ENCODE measurements at regions not wholly inside any gene's neighbourhood (a gene's known extent, or its start where the extent isn't known, plus 50 kb on each side); places are given as distances from the start of the nearest gene placed in this dataset.
"Not testable (repeated sequence)": the region's sequence is repeated elsewhere in the genome, so short reads cannot be mapped to it uniquely, and the experiment has no call there.

DNA sequence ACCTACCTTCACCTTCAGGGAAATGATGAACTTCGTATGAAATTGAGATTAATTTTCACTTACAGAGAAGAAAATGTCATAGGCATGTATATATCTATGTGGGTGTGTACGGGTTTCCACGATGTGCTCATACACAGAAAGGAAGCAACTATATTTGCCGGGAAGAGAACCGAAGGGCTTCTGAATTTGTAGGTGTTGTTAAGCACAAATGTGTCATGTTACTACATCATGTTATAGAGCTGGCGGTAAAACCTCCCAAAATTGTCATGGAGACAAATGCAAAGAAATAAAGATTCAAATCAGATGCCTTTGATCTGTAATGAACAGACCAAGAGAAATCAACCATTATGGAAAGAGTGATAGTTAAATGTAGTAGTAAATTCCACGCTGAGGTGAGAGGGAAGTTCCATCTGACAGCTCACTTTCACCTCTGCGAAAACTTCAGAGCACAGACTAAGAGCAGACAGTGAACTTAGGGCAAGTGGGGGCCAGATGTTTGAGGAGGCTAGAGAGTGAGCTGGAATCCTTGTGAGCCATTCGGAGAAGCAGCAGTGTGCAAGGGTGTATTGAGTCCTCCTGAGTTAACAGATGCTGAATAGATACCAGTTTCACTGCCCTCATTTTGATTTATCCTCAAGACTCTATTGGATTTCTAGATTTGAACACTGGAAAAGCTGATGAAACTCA, 106.7 kb downstream of the OR4M2 start:
- H3K27me3 ChIP-seq (ENCODE audit: control insufficient read depth, insufficient read depth, low read length); intact Hi-C loops (cut with DNase I); H3K36me3 ChIP-seq (ENCODE audit: control insufficient read depth in 2 of 3, insufficient read depth in 3 of 3, low read length in 3 of 3); DNase-seq; FAIRE-seq; H3K9ac ChIP-seq (ENCODE audit: low read length in 3 of 3); H3K4me3 ChIP-seq (ENCODE audit: low read length in 3 of 3); H3K27ac ChIP-seq (ENCODE audit: low read depth in 2 of 2, low read length in 2 of 2); H3K9me3 ChIP-seq (ENCODE audit: control insufficient read depth in 2 of 3, insufficient read depth in 1 of 3, low read length in 3 of 3); H3K4me1 ChIP-seq (ENCODE audit: control insufficient read depth in 2 of 3, insufficient read depth in 2 of 3, low read depth in 1 of 3, low read length in 3 of 3): not testable (repeated sequence)

DNA sequence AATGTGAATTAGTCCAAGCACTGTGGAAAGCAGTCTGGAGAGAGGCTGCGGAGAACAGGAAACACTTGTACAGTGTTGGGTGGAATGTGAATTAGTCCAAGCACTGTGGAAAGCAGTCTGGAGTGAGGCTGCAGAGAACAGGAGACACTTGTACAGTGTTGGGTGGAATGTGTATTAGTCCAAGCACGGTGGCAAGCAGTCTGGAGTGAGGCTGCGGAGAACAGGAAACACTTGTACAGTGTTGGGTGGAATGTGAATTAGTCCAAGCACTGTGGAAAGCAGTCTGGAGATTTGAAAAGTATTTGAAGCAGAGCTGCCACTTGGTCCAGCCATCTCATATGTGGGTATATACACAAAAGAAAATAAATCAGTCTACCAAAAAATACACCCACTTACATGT, 111.5 kb downstream of the OR4M2 start:
- H3K9me3 ChIP-seq (ENCODE audit: control insufficient read depth in 2 of 3, insufficient read depth in 1 of 3, low read length in 3 of 3); H3K4me1 ChIP-seq (ENCODE audit: control insufficient read depth in 2 of 3, insufficient read depth in 2 of 3, low read depth in 1 of 3, low read length in 3 of 3); H3K9ac ChIP-seq (ENCODE audit: low read length in 3 of 3); H3K27me3 ChIP-seq (ENCODE audit: control insufficient read depth, insufficient read depth, low read length); DNase-seq; H3K27ac ChIP-seq (ENCODE audit: low read depth in 2 of 2, low read length in 2 of 2); H3K4me3 ChIP-seq (ENCODE audit: low read length in 3 of 3); intact Hi-C loops (cut with DNase I); FAIRE-seq; H3K36me3 ChIP-seq (ENCODE audit: control insufficient read depth in 2 of 3, insufficient read depth in 3 of 3, low read length in 3 of 3): not testable (repeated sequence)

DNA sequence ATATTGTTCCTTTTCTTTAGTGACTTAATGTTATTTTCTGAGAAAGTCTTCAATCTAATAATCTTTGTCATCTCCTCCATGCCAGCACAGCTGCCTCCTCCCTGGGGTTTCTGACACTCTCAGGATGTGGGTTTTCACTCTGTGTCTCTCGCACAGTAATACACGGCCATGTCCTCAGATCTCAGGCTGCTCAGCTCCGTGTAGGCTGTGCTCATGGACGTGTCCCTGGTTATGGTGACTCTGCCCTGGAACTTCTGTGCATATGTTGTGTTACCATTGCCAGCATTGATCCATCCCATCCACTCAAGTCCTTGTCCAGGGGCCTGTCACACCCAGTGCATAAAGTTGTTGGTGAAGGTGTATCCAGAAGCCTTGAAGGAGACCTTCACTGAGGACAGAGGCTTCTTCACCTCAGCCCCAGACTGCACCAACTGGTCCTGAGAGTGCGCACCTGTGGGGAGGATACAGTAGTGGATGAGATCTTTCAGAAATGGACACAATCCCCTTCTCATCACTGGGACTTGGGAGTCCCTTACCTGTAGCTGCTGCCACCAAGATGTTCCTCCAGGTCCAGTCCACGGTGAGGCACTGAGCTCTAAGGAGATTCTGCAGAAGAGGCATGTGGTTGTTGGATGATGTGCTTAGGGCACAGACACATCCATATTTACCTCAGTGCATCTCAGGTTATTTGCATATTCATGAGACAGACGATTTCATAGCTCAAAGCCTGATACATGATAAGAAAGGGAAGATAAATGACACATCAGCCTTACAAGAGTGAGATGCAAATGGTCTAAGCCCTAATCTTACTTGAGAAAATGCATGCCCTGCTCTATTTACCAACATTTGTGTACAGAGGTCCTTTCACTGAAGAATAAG, 114.7 kb downstream of the OR4M2 start:
- H3K36me3 ChIP-seq (ENCODE audit: control insufficient read depth in 2 of 3, insufficient read depth in 3 of 3, low read length in 3 of 3); H3K4me3 ChIP-seq (ENCODE audit: low read length in 3 of 3); H3K27me3 ChIP-seq (ENCODE audit: control insufficient read depth, insufficient read depth, low read length); H3K9me3 ChIP-seq (ENCODE audit: control insufficient read depth in 2 of 3, insufficient read depth in 1 of 3, low read length in 3 of 3); intact Hi-C loops (cut with DNase I); H3K4me1 ChIP-seq (ENCODE audit: control insufficient read depth in 2 of 3, insufficient read depth in 2 of 3, low read depth in 1 of 3, low read length in 3 of 3); FAIRE-seq; H3K27ac ChIP-seq (ENCODE audit: low read depth in 2 of 2, low read length in 2 of 2); H3K9ac ChIP-seq (ENCODE audit: low read length in 3 of 3); DNase-seq: not testable (repeated sequence)

DNA sequence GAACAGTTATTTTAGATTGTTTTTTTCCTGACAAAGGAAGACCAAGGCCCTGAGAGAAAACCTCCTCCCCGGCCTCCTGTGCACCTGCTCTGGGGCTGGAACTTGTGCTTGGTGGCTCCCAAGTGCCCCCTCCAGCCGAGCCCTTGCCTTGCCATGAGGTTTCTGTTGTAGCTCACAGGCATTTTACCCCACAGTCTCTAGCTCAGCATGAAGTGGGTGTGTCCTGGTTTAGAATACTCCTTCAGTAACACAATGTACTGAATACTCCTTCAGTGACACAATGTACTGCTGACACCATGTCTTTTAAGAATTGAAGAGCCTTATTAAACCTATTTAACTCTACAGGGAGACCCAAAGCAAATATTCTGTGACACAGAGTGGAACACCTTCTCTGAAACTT, 116.1 kb downstream of the OR4M2 start:
- H3K27me3 ChIP-seq (ENCODE audit: control insufficient read depth, insufficient read depth, low read length); DNase-seq: not testable (repeated sequence)

DNA sequence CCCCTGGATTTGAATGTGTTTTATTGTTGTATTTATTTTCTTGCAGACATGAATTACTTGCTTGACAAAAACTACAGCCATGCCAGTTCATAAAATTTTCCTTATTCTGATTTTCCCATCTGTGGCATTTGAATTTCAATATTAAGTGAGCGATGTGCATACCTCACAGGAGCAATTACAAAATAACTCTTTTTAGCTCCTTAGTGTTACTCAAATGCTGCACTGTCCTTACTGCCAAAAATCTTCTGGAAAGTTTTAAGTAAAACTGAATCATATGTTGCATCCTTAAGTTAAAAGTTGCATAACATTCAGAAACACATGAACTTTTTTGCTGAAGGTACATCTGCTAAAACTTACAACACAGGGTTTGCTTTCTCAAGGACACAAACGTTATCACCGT, 120.1 kb downstream of the OR4M2 start:
- H3K4me3 ChIP-seq (ENCODE audit: low read length in 3 of 3); FAIRE-seq; H3K36me3 ChIP-seq (ENCODE audit: control insufficient read depth in 2 of 3, insufficient read depth in 3 of 3, low read length in 3 of 3); H3K9me3 ChIP-seq (ENCODE audit: control insufficient read depth in 2 of 3, insufficient read depth in 1 of 3, low read length in 3 of 3); H3K27ac ChIP-seq (ENCODE audit: low read depth in 2 of 2, low read length in 2 of 2); DNase-seq; intact Hi-C loops (cut with DNase I); H3K4me1 ChIP-seq (ENCODE audit: control insufficient read depth in 2 of 3, insufficient read depth in 2 of 3, low read depth in 1 of 3, low read length in 3 of 3); H3K27me3 ChIP-seq (ENCODE audit: control insufficient read depth, insufficient read depth, low read length); H3K9ac ChIP-seq (ENCODE audit: low read length in 3 of 3): not testable (repeated sequence)

More for the DNA sequence above, 116.1 kb downstream of the OR4M2 start:
- H3K9me3 ChIP-seq (ENCODE audit: control insufficient read depth in 2 of 3, insufficient read depth in 1 of 3, low read length in 3 of 3); H3K4me1 ChIP-seq (ENCODE audit: control insufficient read depth in 2 of 3, insufficient read depth in 2 of 3, low read depth in 1 of 3, low read length in 3 of 3); intact Hi-C loops (cut with DNase I); FAIRE-seq; H3K36me3 ChIP-seq (ENCODE audit: control insufficient read depth in 2 of 3, insufficient read depth in 3 of 3, low read length in 3 of 3); H3K27ac ChIP-seq (ENCODE audit: low read depth in 2 of 2, low read length in 2 of 2); H3K4me3 ChIP-seq (ENCODE audit: low read length in 3 of 3); H3K9ac ChIP-seq (ENCODE audit: low read length in 3 of 3): not testable (repeated sequence)

DNA sequence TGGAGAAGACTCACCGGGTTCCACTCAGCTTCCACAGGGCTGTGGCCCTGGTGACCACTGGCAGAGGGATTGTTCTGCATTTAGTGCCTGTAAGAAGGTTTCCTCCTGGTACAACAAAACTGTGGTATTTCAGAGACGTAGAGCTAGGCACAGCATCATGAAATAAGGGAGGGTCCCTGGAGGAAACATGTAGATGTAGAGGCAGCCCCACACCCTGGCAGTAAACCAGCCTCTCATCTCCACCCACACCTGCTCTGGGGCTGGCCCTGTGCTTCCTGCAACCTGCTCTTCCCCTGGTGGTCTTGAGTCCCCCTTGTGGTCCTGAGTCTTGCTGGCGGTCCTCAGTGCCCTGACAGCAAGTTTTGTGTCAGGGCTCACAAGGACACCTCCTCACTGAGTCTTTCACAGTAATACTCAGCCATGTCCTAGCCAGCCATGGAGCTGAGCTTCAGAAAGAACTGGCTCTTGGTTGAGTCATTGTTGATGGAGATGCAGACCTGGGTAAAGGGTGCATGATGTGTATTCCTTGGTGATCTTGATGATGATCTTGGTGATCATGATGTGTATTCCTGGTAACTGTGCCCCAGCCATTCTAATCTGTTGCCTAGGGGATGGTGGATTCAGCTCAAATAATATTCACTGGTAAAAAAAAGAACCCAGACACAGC, 121.8 kb downstream of the OR4M2 start:
- H3K36me3 ChIP-seq (ENCODE audit: control insufficient read depth in 2 of 3, insufficient read depth in 3 of 3, low read length in 3 of 3); DNase-seq; H3K4me3 ChIP-seq (ENCODE audit: low read length in 3 of 3); H3K27ac ChIP-seq (ENCODE audit: low read depth in 2 of 2, low read length in 2 of 2); H3K4me1 ChIP-seq (ENCODE audit: control insufficient read depth in 2 of 3, insufficient read depth in 2 of 3, low read depth in 1 of 3, low read length in 3 of 3); intact Hi-C loops (cut with DNase I); FAIRE-seq; H3K9ac ChIP-seq (ENCODE audit: low read length in 3 of 3); H3K27me3 ChIP-seq (ENCODE audit: control insufficient read depth, insufficient read depth, low read length); H3K9me3 ChIP-seq (ENCODE audit: control insufficient read depth in 2 of 3, insufficient read depth in 1 of 3, low read length in 3 of 3): not testable (repeated sequence)

DNA sequence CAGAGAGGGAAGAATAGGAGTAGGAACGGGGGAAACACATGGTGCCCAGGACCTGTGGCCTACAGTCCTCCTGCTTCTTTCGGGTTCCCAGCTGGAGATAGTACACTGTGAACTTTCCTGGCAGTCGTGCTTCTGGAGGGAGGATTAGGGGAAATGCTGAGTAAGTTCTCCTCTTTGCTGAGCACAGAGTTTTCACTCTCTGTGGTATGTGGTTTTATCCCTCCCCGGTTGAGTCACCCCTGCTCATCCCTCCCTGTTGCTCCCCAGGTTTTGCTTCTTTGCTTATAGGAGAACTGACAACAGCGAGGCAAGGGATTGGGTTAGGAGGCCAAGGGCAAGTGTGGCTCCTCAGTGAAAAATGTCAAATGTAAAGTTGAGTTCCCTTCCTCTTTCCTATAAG, 122.9 kb downstream of the OR4M2 start:
- not testable (repeated sequence) for FAIRE-seq; H3K9ac ChIP-seq (ENCODE audit: low read length in 3 of 3)

DNA sequence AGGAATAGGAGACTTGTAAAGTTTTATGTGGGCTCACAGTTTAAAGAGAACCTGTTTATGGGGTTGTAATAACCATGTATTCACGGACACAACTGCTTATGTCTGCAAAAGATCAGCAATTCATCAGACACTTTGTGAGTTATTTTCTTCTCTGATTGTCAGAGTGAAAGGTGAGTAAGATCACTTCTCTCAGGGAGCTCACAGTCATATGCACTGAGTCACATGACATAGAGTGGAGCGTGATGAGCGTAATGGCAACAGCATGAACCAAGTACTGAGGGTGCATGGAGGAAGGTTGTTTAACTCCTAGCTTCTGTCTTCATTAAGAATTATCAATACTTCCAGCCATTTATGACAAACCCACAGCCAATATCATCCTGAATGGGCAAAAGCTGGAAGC, 128.8 kb downstream of the OR4M2 start:
- FAIRE-seq; H3K9me3 ChIP-seq (ENCODE audit: control insufficient read depth in 2 of 3, insufficient read depth in 1 of 3, low read length in 3 of 3); intact Hi-C loops (cut with DNase I): not testable (repeated sequence)

More for the DNA sequence above, 122.9 kb downstream of the OR4M2 start:
- H3K9me3 ChIP-seq (ENCODE audit: control insufficient read depth in 2 of 3, insufficient read depth in 1 of 3, low read length in 3 of 3); H3K4me3 ChIP-seq (ENCODE audit: low read length in 3 of 3); intact Hi-C loops (cut with DNase I); DNase-seq; H3K27ac ChIP-seq (ENCODE audit: low read depth in 2 of 2, low read length in 2 of 2); H3K27me3 ChIP-seq (ENCODE audit: control insufficient read depth, insufficient read depth, low read length); H3K4me1 ChIP-seq (ENCODE audit: control insufficient read depth in 2 of 3, insufficient read depth in 2 of 3, low read depth in 1 of 3, low read length in 3 of 3); H3K36me3 ChIP-seq (ENCODE audit: control insufficient read depth in 2 of 3, insufficient read depth in 3 of 3, low read length in 3 of 3): not testable (repeated sequence)

More for the DNA sequence above, 128.8 kb downstream of the OR4M2 start:
- not testable (repeated sequence) for H3K27me3 ChIP-seq (ENCODE audit: control insufficient read depth, insufficient read depth, low read length); H3K4me1 ChIP-seq (ENCODE audit: control insufficient read depth in 2 of 3, insufficient read depth in 2 of 3, low read depth in 1 of 3, low read length in 3 of 3); DNase-seq; H3K9ac ChIP-seq (ENCODE audit: low read length in 3 of 3); H3K27ac ChIP-seq (ENCODE audit: low read depth in 2 of 2, low read length in 2 of 2); H3K36me3 ChIP-seq (ENCODE audit: control insufficient read depth in 2 of 3, insufficient read depth in 3 of 3, low read length in 3 of 3); H3K4me3 ChIP-seq (ENCODE audit: low read length in 3 of 3)

All from kidney (tissue), 10 donors.